ENCODE measurements at regions not wholly inside any gene's neighbourhood (a gene's known extent, or its start where the extent isn't known, plus 50 kb on each side); places are given as distances from the start of the nearest gene placed in this dataset.

GRCh38 chr2:567865-568638 lies 109.2 kb downstream of the TMEM18 start:
- Histone ChIP-seq H3K4me3 (ENCODE audit: low read depth, low read length) (no peak overlapping the region), H3K36me3 (no peaks in the 10 kb centered on the region), H3K9me3 (ENCODE audit: severe bottlenecking) (peaks cover 5% of the 10 kb centered on the region), H3K27me3 (ENCODE audit: insufficient read depth, low read depth, severe bottlenecking) (no peaks in the 10 kb centered on the region), H3K27ac (no peak overlapping the region)
- DNase-seq, result no peak
- TF ChIP-seq CTCF (IDR thresholded peaks at IDR 0.05; ENCODE audit: low read depth, low read length), result no peak

GRCh38 chr2:567496-567864 lies 109.7 kb downstream of the TMEM18 start:
- Histone ChIP-seq H3K36me3 (no peaks in the 10 kb centered on the region), H3K27me3 (ENCODE audit: insufficient read depth, low read depth, severe bottlenecking) (no peaks in the 10 kb centered on the region), H3K9me3 (ENCODE audit: severe bottlenecking) (peaks cover 5% of the 10 kb centered on the region), H3K4me3 (ENCODE audit: low read depth, low read length) (no peak overlapping the region), H3K27ac (no peak overlapping the region)
- TF ChIP-seq CTCF (IDR thresholded peaks at IDR 0.05; ENCODE audit: low read depth, low read length), result no peak
- no peak for DNase-seq

- Histone ChIP-seq H3K9me3 (ENCODE audit: severe bottlenecking) (peaks cover 1% of the 10 kb centered on the region), H3K27ac (no peak overlapping the region), H3K4me3 (ENCODE audit: low read depth, low read length) (no peak overlapping the region), H3K27me3 (ENCODE audit: insufficient read depth, low read depth, severe bottlenecking) (no peaks in the 10 kb centered on the region), H3K36me3 (no peaks in the 10 kb centered on the region)
- no peak for DNase-seq
- no peak for TF ChIP-seq CTCF (IDR thresholded peaks at IDR 0.05; ENCODE audit: low read depth, low read length)
Measured at GRCh38 chr2:566379-567313, 110.6 kb downstream of the TMEM18 start.

GRCh38 chr2:564471-565181 lies 112.6 kb downstream of the TMEM18 start:
- H3K27me3 ChIP-seq (ENCODE audit: insufficient read depth, low read depth, severe bottlenecking), result no peaks in the 10 kb centered on the region
- H3K4me3 ChIP-seq (ENCODE audit: low read depth, low read length), result no peak overlapping the region
- DNase-seq, result no peak
- no peaks in the 10 kb centered on the region for H3K9me3 ChIP-seq (ENCODE audit: severe bottlenecking)
- no peak for TF ChIP-seq CTCF (IDR thresholded peaks at IDR 0.05; ENCODE audit: low read depth, low read length)
- H3K36me3 ChIP-seq, result no peaks in the 10 kb centered on the region
- no peak overlapping the region for H3K27ac ChIP-seq

GRCh38 chr2:563512-563911 lies 113.7 kb downstream of the TMEM18 start:
- H3K27ac ChIP-seq, result no peak overlapping the region
- H3K36me3 ChIP-seq, result no peaks in the 10 kb centered on the region
- DNase-seq, result no peak
- no peak for TF ChIP-seq CTCF (IDR thresholded peaks at IDR 0.05; ENCODE audit: low read depth, low read length)
- no peaks in the 10 kb centered on the region for H3K9me3 ChIP-seq (ENCODE audit: severe bottlenecking)
- peaks cover 3% of the 10 kb centered on the region for H3K27me3 ChIP-seq (ENCODE audit: insufficient read depth, low read depth, severe bottlenecking)
- H3K4me3 ChIP-seq (ENCODE audit: low read depth, low read length), result no peak overlapping the region

All from WERI-Rb-1 (cell line).